ENCODE measurements at regions not wholly inside any gene's neighbourhood (a gene's known extent, or its start where the extent isn't known, plus 50 kb on each side); places are given as distances from the start of the nearest gene placed in this dataset.
"Not testable (repeated sequence)": the region's sequence is repeated elsewhere in the genome, so short reads cannot be mapped to it uniquely, and the experiment has no call there.

DNA sequence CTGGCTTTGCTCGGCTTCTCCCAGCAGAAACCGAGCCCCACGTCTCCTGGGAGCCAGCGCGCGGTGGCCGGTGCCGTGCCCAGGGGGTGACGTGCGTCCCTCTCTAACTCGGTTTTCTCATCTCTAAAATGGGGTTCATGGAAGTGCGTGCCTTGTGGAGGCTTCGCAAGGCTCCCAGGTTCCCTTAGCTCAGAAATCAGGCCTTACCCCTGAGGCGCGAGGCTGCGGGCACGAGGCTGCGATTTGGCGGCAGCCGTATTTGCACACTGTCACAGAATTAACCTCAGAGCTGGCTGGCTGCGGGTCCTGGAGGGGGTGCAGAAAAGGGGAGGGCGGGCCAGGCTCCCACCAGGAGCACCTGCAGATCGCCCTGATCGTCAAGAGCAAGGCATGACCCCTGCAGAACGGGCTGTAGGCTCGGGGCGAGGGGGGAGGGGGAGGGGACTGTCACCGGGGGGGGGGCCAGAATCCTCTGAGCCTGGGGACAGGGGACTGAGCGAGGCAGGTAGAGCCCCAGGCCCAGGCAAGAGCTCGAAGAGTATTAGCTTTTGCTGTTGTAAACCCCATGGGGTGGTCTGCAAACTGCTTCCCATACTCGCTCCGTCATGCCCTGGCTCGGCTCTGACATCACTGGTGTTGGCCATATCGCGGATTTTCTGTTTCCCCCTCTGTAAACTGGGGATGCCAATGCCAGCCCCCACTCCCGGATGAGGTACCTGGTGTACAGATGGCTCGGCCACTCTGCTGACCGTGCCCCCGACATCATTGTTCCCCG lies 62.2 kb downstream of the CCNE1 start:
- DNase-seq, result no peak

DNA sequence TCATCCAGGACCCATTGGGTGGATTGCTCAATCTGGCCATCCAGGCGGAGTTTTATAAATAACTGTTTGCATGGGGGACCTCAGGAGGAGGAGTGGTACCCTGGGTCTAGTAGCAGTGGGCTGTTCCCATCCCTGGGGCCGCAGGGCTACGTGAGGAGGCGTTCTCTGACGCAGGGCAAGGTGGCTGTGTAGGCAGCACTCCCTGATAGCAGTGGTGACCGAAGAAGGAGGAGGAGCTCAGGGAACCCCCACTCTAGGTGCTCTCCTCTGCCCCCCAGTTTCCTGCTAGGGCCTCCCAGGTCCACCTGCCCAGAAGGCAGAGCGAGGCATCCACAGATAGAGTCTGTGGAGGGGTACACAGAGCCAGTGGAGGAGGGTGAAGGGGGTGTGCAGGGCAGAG lies 64.1 kb downstream of the CCNE1 start:
- no peak for DNase-seq

DNA sequence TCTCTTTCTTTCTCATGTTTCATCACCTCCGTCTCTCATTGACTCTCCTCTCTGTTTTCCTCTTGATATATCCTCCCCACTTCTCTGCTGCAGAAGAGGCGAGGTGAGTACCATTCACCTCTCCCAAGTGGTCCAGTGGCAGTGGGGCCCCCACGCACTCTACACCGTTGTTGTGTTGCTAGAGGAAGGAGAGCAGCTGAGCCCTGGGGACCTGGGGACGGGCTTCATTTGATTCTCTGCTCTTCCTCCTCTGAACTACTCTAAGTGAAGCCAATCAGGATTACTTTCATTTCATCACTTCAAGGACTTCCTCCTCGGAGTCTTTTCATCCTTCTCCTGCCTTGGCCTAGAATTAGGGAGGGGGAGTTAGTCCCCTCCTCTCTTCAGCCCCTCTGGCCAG lies 64.6 kb downstream of the CCNE1 start:
- DNase-seq, result no peak

DNA sequence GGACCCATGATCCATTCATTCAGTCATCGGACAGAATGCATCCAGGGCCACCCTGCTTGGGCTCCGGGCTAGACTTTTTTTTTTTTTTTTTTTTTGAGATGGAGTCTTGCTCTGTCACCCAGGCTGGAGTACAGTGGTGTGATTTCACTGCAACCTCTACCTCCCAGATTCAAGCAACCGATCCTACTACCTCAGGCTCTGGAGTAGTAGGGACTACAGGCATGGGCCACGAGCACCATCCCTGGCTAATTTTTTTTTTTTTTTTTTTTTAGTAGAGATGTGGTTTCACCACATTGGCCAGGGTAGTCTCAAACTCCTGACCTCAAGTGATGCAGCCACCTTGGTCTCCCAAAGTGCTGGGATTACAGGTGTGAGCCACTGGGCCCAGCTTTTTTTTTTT lies 65.1 kb downstream of the CCNE1 start:
- DNase-seq, result not testable (repeated sequence)

DNA sequence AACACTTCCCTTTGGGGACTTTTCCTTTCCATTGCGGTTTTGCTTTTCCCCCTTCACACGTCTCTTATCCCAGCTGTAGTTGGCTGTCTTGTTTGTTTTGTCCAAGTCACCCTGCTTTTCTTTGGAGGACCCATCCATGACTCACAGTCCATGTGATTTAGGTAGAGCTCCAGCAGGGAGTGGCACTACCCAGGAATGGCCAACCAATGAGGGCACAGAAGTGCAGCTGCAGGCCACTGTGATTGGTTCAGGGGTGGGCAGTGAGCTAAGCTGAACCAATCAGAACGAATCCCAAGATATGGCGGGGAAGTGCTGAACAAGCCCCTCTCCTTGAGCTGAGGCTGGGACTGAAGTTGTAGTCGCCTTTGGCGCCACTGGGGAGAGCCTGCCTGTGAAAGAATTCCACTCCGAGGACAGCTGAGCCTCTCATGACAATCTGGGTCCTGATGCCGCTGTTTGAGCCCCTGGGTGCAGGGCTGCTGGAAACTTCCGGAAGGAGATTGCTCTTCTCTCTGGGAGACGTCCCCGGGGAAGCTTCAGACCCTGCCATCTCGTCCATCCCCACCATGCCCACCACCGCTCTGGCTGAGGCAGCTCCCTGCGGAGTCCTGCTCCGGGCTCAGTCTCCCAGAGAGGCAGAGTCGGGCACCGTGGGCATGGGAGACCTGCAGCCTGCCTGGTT lies 62.9 kb upstream of the URI1 start:
- no peak for DNase-seq

DNA sequence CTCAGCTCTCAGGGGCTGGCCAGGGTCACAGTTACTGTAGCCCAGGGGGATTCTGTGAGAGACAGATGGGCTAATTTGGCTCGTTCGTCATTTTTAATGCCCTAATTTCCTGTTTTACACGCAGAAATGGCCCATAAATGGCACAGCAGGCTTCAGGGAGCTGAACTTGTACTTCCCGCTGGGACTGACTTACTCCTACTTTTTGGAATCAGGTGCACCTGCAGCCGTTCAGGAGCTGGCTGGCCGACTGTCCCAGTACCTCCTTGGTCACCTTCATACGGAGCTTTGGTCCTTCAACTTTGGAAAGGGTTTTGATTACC lies 62.4 kb upstream of the URI1 start:
- DNase-seq, result no peak

DNA sequence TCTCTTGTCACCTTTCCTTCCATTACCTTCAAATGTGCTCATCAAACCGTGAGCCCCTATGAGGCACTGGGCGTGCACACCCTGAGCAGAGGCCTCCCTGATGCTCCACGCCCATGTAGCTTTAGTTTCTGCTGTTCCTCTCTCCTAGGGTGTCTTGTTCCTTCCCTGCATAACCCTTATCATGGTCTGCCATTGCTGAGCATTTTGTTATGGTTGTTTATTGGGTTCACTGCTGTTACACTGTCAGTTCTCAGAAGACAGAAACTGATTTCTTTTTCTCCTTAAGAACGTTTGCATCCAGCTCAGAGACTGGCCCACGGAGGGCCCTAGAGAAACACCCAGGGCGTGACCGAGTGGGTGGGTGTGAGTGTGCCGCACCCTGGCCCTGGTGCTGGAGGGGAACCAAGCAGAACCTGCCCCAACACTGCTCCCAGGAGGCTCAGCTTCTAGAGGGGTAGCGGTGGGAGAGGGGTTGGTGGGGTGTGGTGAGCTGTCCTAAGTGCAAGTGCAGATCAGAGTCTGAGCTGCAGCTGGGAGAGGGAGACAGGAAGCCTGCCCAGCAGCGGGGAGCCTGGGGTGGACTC lies 61.4 kb upstream of the URI1 start:
- no peak for DNase-seq

DNA sequence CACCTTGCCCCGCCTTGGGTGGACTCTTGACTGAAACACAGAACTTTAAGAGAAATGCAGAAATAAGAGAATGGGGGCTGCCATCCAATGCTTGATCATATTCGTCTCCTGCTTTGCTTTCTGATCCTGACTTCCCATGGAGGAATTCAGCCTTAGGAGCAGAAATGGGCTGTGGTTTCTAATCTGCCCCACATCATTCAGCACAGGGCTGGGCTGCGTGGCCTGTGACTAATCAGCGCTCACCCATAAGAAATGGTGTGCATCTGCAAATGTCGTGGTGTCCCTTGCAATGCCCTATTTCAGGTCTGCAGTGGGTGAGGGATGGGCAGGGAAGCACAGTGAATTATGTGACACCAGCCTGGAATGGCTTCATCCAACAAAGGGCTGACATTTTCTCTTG lies 60.7 kb upstream of the URI1 start:
- DNase-seq, result no peak

DNA sequence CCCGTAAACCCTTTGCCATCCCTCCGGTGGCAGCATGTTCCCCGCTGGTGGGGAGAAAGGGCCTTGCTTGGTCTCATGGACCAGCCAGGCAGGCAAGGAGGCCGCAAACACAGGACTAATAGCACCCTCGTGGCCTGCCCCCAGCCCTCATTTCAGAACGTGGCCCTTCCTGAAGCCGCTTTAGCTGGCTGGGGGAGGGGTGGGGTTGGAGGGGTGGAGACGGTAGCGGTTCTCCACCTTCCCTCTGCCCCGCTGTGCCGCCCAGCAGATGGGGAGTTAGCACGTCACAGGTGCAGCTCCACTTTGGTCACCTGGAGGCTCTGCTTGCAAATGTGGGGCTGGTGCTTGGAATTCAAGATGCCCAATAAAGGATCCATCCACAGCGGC lies 59.3 kb upstream of the URI1 start:
- no peak for DNase-seq

DNA sequence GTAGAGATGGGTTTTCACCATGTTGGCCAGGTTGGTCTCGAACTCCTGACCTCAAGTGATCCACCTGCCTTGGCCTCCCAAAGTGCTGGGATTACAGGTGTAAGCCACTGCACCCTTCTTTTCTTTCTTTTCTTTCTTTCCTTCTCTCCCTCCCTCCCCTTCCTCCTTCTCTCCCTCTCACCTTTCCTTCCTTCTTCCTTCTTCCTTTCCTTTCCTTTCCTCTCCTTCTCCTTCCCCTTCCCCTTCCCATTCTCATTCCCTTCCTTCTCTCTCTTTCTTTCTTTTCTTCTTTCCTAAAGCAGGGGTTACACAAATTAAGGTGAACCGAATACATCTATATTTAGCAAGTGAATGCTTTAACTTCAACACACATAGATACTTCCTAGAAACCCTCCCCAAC lies 58.0 kb upstream of the URI1 start:
- no peak for DNase-seq

DNA sequence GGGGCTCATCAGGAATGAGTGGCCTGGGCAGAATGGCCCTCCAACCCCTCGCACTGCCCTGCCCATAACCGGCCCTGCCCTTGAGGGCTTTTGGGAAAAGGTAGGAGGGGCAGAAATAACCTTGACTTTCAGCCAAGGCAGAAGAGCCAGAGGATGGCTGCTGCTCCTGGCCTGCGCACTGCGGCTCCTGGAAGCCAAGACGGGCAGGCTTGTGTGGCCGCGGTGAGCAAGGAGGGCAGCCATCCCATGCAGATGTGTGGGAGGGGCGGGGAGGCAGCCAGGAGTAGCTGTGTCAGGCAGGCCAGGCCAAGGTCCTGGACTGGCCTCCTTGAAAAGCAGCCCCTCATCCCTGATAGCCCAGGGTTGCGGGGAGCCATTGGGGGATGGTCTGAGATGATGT lies 57.6 kb upstream of the URI1 start:
- no peak for DNase-seq

DNA sequence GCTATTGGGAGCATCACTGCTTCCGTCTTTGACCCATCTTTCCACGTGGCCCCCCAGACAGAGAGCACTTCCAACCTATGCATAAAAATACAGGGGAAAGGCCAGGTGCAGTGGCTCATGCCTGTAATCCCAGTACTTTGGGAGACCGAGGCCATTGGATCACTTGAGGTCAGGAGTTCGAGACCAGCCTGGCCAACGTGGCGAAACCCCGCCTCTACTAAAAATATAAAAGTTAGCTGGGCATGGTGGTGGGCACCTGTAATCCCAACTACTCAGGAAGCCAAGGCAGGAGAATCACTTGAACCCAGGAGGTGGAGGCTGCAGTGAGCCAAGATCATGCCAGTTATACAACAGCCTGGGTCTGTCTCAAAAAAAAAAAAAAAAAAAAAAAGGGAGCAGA lies 55.9 kb upstream of the URI1 start:
- not testable (repeated sequence) for DNase-seq

DNA sequence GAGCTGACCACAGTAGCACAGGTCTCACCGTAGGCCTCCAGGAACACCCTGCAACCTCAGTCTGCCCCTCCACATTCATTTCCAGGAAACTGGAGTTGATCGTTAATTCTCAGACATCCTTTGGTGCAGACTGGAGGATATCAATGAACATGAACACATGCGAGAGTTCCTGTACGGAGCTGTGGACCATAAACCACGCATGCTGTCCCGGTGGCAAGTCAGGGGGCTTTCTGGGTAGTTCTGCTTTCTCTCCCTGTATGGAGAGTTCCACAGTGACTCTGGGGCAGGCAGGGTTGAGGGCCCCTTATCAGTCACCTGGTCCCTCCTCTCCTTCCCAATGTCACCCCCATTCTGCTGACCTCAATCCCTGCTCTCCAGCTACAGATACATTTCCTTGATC lies 55.5 kb upstream of the URI1 start:
- no peak for DNase-seq

DNA sequence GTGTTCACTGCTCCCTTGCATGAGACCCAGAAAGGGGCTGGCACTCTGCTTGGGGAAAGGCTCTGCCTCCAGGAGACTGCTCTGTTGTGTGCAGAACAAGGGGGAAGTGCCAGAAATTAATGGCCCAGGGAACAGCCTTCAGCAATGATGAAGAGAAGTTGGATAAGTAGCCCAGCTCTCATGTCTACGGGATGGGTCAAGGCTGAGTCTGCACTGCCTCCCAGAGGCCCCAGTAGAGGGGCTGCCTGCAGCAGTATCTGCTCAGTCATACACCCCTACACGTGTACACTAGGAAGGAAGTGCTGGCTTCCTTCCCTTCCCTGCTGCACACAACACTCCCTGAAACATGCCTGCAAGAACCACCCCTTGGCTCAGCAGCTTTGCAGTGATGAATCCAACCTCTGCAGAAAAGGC lies 54.6 kb upstream of the URI1 start:
- DNase-seq, result peak; percentile 52

DNA sequence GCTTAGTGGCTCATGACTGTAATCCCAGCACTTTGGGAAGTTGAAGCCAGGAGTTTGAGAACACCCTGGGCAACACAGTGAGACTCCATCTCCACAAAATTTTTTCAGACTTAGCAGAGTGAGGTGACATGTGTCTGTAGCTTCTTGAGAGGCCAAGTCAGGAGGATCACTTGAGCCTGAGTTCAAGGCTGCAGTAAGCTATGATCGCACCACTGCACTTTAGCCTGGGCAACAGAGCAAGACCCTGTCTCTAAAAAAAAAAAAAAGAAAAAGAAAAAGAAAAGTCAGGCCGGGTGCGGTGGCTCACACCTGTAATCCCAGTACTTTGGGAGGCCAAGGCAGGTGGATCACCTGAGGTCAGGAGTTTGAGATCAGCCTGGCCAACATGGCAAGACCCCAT lies 54.0 kb upstream of the URI1 start:
- not testable (repeated sequence) for DNase-seq

DNA sequence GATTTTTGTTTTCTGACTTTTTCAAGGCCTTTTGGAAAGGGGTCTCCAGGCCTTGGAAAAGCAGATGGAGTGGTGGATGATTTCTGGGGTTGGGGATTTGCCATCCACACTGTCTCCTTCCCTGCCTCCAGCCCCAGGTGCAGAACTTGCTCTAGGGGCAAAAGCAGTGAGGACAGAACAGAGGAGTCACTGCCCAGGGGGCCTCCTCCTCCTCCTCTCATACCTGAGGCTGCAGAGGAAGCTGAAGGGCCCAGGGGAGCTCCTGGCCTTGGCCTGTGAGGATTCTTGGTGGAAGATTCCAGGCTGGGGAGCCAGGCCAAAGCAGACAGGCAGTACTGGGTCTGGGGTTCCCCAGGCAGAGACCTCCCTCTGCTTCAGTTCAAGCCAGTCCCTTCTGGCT lies 52.3 kb upstream of the URI1 start:
- no peak for DNase-seq

DNA sequence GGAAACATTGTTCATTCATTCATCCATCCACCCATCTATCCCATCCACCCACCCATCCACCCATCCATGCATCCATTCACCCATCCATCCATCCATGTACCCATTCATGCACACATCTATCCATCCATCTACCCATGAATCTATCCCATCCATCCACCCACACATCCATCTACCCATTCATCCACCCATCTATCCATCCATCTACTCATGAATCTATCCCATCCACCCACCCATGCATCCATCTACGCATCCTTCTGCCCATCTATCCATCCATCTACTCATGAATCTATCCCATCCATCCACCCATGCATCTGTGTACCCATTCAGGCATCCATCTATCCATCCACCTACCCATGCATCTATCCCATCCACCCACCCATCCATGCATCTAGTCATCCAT lies 51.6 kb upstream of the URI1 start:
- no peak for DNase-seq
